WTC11 (cell line): ENCODE measurements at regions not wholly inside any gene's neighbourhood (a gene's known extent, or its start where the extent isn't known, plus 50 kb on each side); places are given as distances from the start of the nearest gene placed in this dataset.

ENCODE experiments used
- ATAC-seq: fragments of 200-7000 bp; cut with Tn5 transposase; 2 replicates; pipeline ENCODE4 v1.10.0; 2021; ENCODE audit warnings: mild to moderate bottlenecking, moderate library complexity
- CTCF ChIA-PET: fragments of 300-600 bp; sonication (Branson Sonifier 250); formaldehyde crosslinking; loops from one replicate; lab custom pipeline; 2021; ENCODE audit warnings: antibody characterized with exemption; lab: Charles Lee
- POLR2A ChIA-PET: fragments of 350-600 bp; sonication (Branson Sonifier 250); formaldehyde crosslinking; loops from one replicate; lab custom pipeline; 2021; ENCODE audit warnings: antibody characterized with exemption; lab: Charles Lee
- DNase-seq: peaks from one replicate; pipeline ENCODE4 v3.0.0; 2021; ENCODE audit warnings: low spot score
- H3K27ac Mint-ChIP-seq: 2 replicates; pipeline ENCODE4 v1.8.0; 2021; ENCODE audit warnings: mixed read lengths
- H3K27me3 Mint-ChIP-seq: 2 replicates; pipeline ENCODE4 v1.8.0; 2021; ENCODE audit warnings: low read depth, mild to moderate bottlenecking, moderate library complexity, mixed read lengths
- H3K36me3 Mint-ChIP-seq: 2 replicates; pipeline ENCODE4 v1.8.0; 2021; ENCODE audit warnings: mixed read lengths
- H3K4me1 Mint-ChIP-seq: 2 replicates; pipeline ENCODE4 v1.8.0; 2022; ENCODE audit warnings: mixed read lengths
- H3K4me3 Mint-ChIP-seq: 2 replicates; pipeline ENCODE4 v1.8.0; 2021; ENCODE audit warnings: mild to moderate bottlenecking, moderate library complexity, mixed read lengths
- H3K9me3 Mint-ChIP-seq: 2 replicates; pipeline ENCODE4 v1.8.0; 2021; ENCODE audit warnings: mixed read lengths
- AFF4 ChIP-seq: sonication (generic); formaldehyde crosslinking; IDR thresholded peaks from 2 replicates; pipeline ENCODE4 v1.8.1; 2023; ENCODE audit warnings: mild to moderate bottlenecking, missing genetic modification reagents, borderline replicate concordance
- ATF1 ChIP-seq: sonication (generic); formaldehyde crosslinking; IDR thresholded peaks from 2 replicates; pipeline ENCODE4 v1.8.1; 2023; ENCODE audit warnings: mild to moderate bottlenecking, moderate library complexity, missing genetic modification reagents
- ATF3 ChIP-seq: sonication (generic); formaldehyde crosslinking; conservative IDR thresholded peaks from 2 replicates; pipeline ENCODE4 v1.8.1; 2022; ENCODE audit warnings: mild to moderate bottlenecking, missing genetic modification reagents
- CBFB ChIP-seq: sonication (generic); formaldehyde crosslinking; IDR thresholded peaks from 2 replicates; pipeline ENCODE4 v1.8.1; 2022; ENCODE audit warnings: mild to moderate bottlenecking, low read depth, missing genetic modification reagents
- CTCF ChIP-seq: fragments of 200-600 bp; IDR thresholded peaks from 2 replicates; pipeline ENCODE4 v1.8.0; 2022; ENCODE audit warnings: antibody characterized with exemption
- ELF4 ChIP-seq: sonication (generic); formaldehyde crosslinking; IDR thresholded peaks from 2 replicates; pipeline ENCODE4 v1.8.1; 2022; ENCODE audit warnings: low read depth, mild to moderate bottlenecking, moderate library complexity, missing genetic modification reagents
- EMX1 ChIP-seq: fragments of 250-450 bp; sonication (Bioruptor Pico); IDR thresholded peaks from 2 replicates; pipeline ENCODE4 v1.8.0; 2021; ENCODE audit warnings: mild to moderate bottlenecking
- ERG ChIP-seq: fragments of 250-450 bp; sonication (Bioruptor Pico); IDR thresholded peaks from 2 replicates; pipeline ENCODE4 v1.8.0; 2021; ENCODE audit warnings: mild to moderate bottlenecking
- FOXJ3 ChIP-seq: sonication (generic); formaldehyde crosslinking; IDR thresholded peaks from 2 replicates; pipeline ENCODE4 v1.9.0; 2021; ENCODE audit warnings: missing genetic modification reagents, mild to moderate bottlenecking, borderline replicate concordance
- FOXP4 ChIP-seq: sonication (generic); formaldehyde crosslinking; IDR thresholded peaks from 2 replicates; pipeline ENCODE4 v1.8.0; 2022; ENCODE audit warnings: mild to moderate bottlenecking, missing genetic modification reagents
- JAZF1 ChIP-seq: fragments of 250-450 bp; sonication (Bioruptor Pico); IDR thresholded peaks from 2 replicates; pipeline ENCODE4 v1.9.0; 2021; ENCODE audit warnings: moderate library complexity, mild to moderate bottlenecking, inconsistent platforms
- NFE2L1 ChIP-seq: sonication (generic); formaldehyde crosslinking; IDR thresholded peaks from 2 replicates; pipeline ENCODE4 v1.8.1; 2023; ENCODE audit warnings: missing genetic modification reagents
- NR2C2 ChIP-seq: sonication (generic); formaldehyde crosslinking; IDR thresholded peaks from 2 replicates; pipeline ENCODE4 v1.8.0; 2022; ENCODE audit warnings: mild to moderate bottlenecking, missing genetic modification reagents
- PREB ChIP-seq: sonication (generic); formaldehyde crosslinking; IDR thresholded peaks from 2 replicates; pipeline ENCODE4 v1.8.1; 2022; ENCODE audit warnings: mild to moderate bottlenecking, missing genetic modification reagents, moderate library complexity, borderline replicate concordance
- TEAD1 ChIP-seq: sonication (generic); formaldehyde crosslinking; IDR thresholded peaks from 2 replicates; pipeline ENCODE4 v1.8.0; 2022; ENCODE audit warnings: mild to moderate bottlenecking, missing genetic modification reagents
- ZBTB43 ChIP-seq: sonication (generic); formaldehyde crosslinking; IDR thresholded peaks from 2 replicates; pipeline ENCODE4 v1.8.1; 2023; ENCODE audit warnings: mild to moderate bottlenecking, missing genetic modification reagents

GRCh38 chr7:4468320-4469102 lies 213.6 kb upstream of the FOXK1 start:
- Mint-ChIP-seq H3K4me1 (peaks cover 21% of the 10 kb centered on the region), H3K9me3 (peaks cover 16% of the 10 kb centered on the region), H3K27me3 (no peaks in the 10 kb centered on the region; the same call in 1 of the 2 replicates), H3K27ac (no peak overlapping the region), H3K4me3 (no peak overlapping the region), H3K36me3 (peaks cover 9% of the 10 kb centered on the region)
- no peak for ATAC-seq
- POLR2A ChIA-PET, result no interaction called here
- TF ChIP-seq ZBTB43 (no peak), EMX1 (CRISPR knock-in tag) (no peak), NR2C2 (no peak), ELF4 (no peak), JAZF1 (no peak), ATF3 (CRISPR knock-in tag) (no peak), TEAD1 (CRISPR knock-in tag) (no peak), CBFB (CRISPR knock-in tag) (no peak), FOXP4 (CRISPR knock-in tag) (no peak), PREB (no peak), NFE2L1 (CRISPR knock-in tag) (no peak), AFF4 (CRISPR knock-in tag) (no peak), ATF1 (CRISPR knock-in tag) (no peak), FOXJ3 (no peak), CTCF (no peak), ERG (no peak)
- CTCF ChIA-PET, result interaction anchor here (2.2 kb wide), 1 partner anchor 11 kb away, joined by 14 read pairs; no protein-coding TSS in a partner anchor
- no peak for DNase-seq
